ENCODE measurements at regions not wholly inside any gene's neighbourhood (a gene's known extent, or its start where the extent isn't known, plus 50 kb on each side); places are given as distances from the start of the nearest gene placed in this dataset.

GRCh38 chr22:47570300-47570685, 807.8 kb downstream of the TBC1D22A start:
- no peaks in the 10 kb centered on the region for H3K9me3 ChIP-seq (ENCODE audit: control insufficient read depth, insufficient read depth, low read length)
- no peak overlapping the region for H3K4me2 ChIP-seq (ENCODE audit: low read length)
- no peaks in the 10 kb centered on the region for H4K20me1 ChIP-seq (ENCODE audit: control insufficient read depth, insufficient read depth, low read depth, low read length)
- H3K27me3 ChIP-seq (ENCODE audit: control insufficient read depth, low read length): no peaks in the 10 kb centered on the region
- H3K79me2 ChIP-seq (ENCODE audit: control insufficient read depth, low read length): no peaks in the 10 kb centered on the region
- no peak overlapping the region for H3K27ac ChIP-seq (ENCODE audit: low read depth, low read length)
- H3K4me3 ChIP-seq (ENCODE audit: low read length): no peak overlapping the region
- H3K9me2 ChIP-seq (replicated peaks; ENCODE audit: control insufficient read depth, low read length): no peaks in the 10 kb centered on the region
- H3F3A ChIP-seq (ENCODE audit: control insufficient read depth, insufficient read depth): no peaks in the 10 kb centered on the region
- no peaks in the 10 kb centered on the region for H3K4me1 ChIP-seq (ENCODE audit: control insufficient read depth, low read length)
- no peaks in the 10 kb centered on the region for H3K36me3 ChIP-seq (ENCODE audit: control insufficient read depth, low read length)
- TF ChIP-seq CTCF (IDR thresholded peaks at IDR 0.05; ENCODE audit: low read depth, low read length, poor library complexity, severe bottlenecking) (no peak), EZH2phosphoT487 (IDR thresholded peaks at IDR 0.05; ENCODE audit: borderline replicate concordance, low read length) (no peak)

- Histone ChIP-seq H3K4me1 (ENCODE audit: control insufficient read depth, low read length) (no peaks in the 10 kb centered on the region), H4K20me1 (ENCODE audit: control insufficient read depth, insufficient read depth, low read depth, low read length) (no peaks in the 10 kb centered on the region), H3K4me3 (ENCODE audit: low read length) (no peak overlapping the region), H3K27ac (ENCODE audit: low read depth, low read length) (no peak overlapping the region), H3K27me3 (ENCODE audit: control insufficient read depth, low read length) (no peaks in the 10 kb centered on the region), H3K4me2 (ENCODE audit: low read length) (no peak overlapping the region), H3K36me3 (ENCODE audit: control insufficient read depth, low read length) (no peaks in the 10 kb centered on the region), H3K9me3 (ENCODE audit: control insufficient read depth, insufficient read depth, low read length) (no peaks in the 10 kb centered on the region), H3K9me2 (replicated peaks; ENCODE audit: control insufficient read depth, low read length) (no peaks in the 10 kb centered on the region), H3K79me2 (ENCODE audit: control insufficient read depth, low read length) (no peaks in the 10 kb centered on the region), H3F3A (ENCODE audit: control insufficient read depth, insufficient read depth) (no peaks in the 10 kb centered on the region)
- no peak for TF ChIP-seq EZH2phosphoT487 (IDR thresholded peaks at IDR 0.05; ENCODE audit: borderline replicate concordance, low read length)
- TF ChIP-seq CTCF (IDR thresholded peaks at IDR 0.05; ENCODE audit: low read depth, low read length, poor library complexity, severe bottlenecking): no peak
Measured at GRCh38 chr22:47569389-47570299, 807.2 kb downstream of the TBC1D22A start.

- H3K79me2 ChIP-seq (ENCODE audit: control insufficient read depth, low read length): no peaks in the 10 kb centered on the region
- no peaks in the 10 kb centered on the region for H3K9me3 ChIP-seq (ENCODE audit: control insufficient read depth, insufficient read depth, low read length)
- no peak overlapping the region for H3K27ac ChIP-seq (ENCODE audit: low read depth, low read length)
- H3F3A ChIP-seq (ENCODE audit: control insufficient read depth, insufficient read depth): no peaks in the 10 kb centered on the region
- no peaks in the 10 kb centered on the region for H3K4me1 ChIP-seq (ENCODE audit: control insufficient read depth, low read length)
- no peak overlapping the region for H3K4me3 ChIP-seq (ENCODE audit: low read length)
- H3K4me2 ChIP-seq (ENCODE audit: low read length): no peak overlapping the region
- TF ChIP-seq EZH2phosphoT487 (IDR thresholded peaks at IDR 0.05; ENCODE audit: borderline replicate concordance, low read length) (no peak), CTCF (IDR thresholded peaks at IDR 0.05; ENCODE audit: low read depth, low read length, poor library complexity, severe bottlenecking) (no peak)
- no peaks in the 10 kb centered on the region for H3K9me2 ChIP-seq (replicated peaks; ENCODE audit: control insufficient read depth, low read length)
- no peaks in the 10 kb centered on the region for H3K27me3 ChIP-seq (ENCODE audit: control insufficient read depth, low read length)
- H3K36me3 ChIP-seq (ENCODE audit: control insufficient read depth, low read length): no peaks in the 10 kb centered on the region
- H4K20me1 ChIP-seq (ENCODE audit: control insufficient read depth, insufficient read depth, low read depth, low read length): no peaks in the 10 kb centered on the region
Measured at GRCh38 chr22:47568700-47569099, 806.2 kb downstream of the TBC1D22A start.
